HG02884 (cell line): ENCODE measurements at regions not wholly inside any gene's neighbourhood (a gene's known extent, or its start where the extent isn't known, plus 50 kb on each side); places are given as distances from the start of the nearest gene placed in this dataset.
"Not testable (repeated sequence)": the region's sequence is repeated elsewhere in the genome, so short reads cannot be mapped to it uniquely, and the experiment has no call there.

Experiments used
- ATAC-seq: cut with Tn5 transposase; IDR thresholded peaks from one replicate; pipeline ENCODE4 v1.9.1; 2021; ENCODE audit warnings: mild to moderate bottlenecking, moderate library complexity; ENCODE audit not compliant: unreplicated experiment

DNA sequence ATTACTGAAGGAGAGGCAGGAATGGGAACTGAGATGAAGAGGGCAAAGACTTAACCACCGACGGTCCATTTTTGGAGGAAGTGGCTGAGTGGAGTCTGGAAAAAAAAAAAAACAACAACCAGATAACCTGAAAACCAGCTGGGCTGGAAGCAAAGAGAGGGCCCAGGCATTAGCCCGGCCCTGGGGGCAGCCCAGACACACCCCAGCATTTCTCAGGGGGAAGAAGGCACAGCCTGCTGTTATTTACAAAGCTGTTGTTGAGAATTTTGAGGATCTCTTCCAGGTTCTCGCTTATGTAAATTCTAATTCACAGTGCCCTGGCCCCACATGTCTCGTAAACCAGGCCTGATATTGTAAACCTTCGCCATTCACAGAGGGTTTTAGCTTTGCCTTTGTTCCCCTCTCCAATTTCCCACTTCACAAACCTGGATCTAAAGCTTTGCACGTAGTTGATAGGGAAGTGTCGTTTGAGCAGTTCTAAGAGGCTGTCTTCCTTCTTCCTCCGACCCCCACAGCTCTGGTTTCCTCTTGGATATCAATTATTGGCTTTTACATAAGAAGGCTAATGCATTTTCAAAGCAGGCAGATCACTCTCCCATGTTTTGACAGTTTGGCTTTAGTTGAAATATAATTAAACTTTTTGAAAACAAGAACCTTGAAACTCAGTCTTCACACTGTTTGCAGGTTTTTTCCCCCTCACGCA, 161.8 kb upstream of the IRF2BP2 start:
- no peak for ATAC-seq

DNA sequence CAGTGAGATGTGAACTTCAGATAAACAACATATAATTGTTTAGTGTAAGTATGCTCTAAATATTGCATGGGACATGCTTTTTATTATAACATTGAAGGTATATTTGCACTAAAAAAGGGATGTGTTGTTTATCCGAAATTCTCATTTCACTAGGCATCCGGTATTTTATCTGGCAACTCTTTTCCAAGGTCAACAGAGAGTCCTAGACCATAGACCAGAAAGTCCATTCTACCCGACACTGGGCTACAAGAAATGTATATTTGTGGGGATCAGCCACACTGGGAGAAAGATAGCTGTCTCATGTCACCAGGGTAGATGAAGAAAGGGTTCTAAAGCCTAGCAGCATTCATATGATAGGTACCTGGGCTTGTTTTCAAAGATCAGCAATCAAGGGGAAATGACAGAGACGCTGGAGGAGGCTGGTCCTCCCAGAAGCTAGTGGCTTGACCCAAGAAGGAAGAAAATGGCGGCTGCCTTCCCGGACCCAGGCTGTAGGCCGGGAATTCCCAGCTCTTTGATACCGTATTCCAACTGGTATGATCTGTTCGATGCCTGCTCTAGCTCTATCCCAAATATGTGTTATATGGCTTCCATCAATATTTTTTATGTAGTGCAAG, 161.1 kb upstream of the IRF2BP2 start:
- no peak for ATAC-seq

DNA sequence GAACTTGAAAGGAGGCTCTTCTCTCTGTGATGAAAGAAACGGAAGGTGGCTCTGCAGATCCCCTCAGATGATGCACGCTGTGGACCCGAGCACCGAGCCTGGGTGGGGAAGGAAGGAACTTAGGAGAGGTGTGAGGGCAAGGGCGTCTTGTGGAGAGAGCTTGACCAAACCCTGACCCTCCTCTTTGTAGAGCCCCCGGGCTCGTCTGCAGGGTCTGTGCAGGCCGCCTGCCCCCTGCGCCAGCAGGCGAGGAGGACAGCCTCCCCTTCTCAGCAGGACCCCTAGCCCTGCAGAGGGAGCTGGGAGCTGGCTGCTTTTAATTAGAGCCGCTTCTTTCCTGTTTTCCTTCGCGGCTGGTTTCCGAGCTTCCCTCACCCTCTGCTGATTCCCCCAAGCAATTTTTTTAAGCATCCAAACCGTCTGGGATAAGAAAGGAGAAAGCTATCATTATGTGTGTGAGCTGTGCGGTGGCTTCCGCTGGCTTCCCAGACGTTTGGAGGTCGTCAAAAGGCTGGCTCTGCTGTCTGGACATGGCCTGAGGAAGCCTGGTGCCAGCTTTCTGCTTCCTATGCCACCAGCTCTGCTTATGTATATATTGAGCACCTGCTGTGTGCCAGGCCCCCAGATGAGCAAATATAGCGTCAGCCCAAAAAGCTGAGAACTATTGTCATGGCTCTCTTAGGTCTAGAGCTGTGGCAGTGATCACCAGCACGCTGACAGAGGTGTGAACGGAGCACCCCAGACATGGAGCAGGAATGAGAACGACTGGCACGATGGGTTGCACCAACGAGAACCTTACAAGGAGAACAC, 160.2 kb upstream of the IRF2BP2 start:
- ATAC-seq = no peak

DNA sequence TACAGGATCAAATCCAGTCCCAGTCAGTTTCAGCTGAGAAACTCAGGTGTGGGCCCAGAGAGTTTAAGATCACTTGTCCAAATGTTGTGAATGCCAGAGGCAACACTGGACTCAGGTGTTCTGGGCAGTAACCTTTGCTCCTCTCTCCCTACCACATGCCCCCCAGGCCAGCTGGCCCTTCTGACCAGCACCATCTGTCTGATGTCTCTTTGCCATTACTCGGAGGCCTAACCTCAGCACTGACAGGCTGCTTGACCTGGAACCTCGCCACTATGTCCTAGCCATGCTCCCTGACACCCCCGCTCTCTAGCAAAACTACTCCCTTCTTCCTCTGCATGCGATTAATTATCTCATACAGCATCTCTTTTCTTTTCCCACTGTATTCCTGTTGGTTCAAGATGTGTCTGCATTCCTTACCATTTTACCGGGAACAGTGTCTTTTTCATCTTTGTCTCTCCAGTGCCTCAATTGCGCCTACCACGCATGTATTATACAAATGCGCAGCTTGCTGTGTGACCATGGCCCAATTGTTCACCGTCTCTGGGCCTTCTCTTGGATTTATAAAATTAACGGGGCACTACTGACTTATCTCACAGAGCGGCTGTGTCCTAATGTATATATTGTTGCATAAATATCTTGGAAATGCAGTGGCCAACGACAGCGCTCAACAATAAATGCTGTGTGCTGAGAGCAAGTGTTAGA, 159.5 kb upstream of the IRF2BP2 start:
- ATAC-seq = no peak

DNA sequence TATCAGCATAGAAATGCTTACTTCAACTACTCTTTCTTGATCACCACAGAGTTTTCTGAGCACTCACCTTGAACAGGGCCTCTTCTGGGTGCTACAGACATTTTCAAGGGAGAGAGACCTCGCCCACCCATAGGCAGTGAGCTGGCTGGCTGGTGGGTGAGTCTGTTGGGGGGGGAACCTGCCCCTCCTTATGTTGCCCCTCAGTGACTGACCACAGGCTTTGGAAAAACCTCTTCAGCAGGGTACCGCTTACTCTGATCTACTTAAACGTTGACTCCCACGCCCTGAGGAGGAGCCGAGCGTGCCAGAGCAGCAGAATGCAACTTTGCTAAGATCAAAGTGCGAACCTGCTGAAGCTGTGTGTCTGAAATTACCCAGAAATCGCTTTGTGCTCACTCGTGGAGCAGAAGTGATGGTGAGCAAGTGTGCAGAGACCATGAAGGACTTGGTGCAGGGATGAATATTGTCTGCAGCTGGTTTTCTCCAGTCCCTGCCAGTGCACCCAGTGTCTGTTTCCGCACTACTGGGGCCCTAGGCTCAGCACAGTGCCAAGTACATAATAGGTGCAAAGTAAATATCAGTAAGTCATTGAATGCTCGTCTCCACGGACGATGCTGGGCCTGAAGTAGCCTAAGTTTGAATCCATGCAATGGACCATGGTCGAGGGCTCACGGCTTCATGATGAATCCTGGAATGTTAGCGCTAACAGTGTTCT, 158.7 kb upstream of the IRF2BP2 start:
- no peak for ATAC-seq

DNA sequence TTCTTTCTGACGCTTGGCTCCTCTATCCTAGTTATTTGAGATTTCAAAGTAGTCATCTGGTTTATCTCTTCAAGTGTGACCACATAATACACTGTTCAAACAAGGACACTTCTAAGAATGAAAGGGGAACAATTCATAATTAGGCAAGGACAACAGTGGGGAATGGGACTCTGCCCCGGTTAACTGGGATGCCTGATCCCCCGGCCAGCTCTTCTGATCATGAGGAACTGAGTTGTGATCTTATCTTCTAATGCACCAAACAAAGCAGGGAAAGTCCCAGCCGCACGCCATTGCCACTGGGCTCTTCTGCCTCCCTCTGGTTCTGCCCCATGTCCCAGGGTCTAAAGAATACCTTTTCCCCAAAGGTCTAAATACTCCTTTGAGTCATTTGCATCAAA, 158.2 kb upstream of the IRF2BP2 start:
- no peak for ATAC-seq

DNA sequence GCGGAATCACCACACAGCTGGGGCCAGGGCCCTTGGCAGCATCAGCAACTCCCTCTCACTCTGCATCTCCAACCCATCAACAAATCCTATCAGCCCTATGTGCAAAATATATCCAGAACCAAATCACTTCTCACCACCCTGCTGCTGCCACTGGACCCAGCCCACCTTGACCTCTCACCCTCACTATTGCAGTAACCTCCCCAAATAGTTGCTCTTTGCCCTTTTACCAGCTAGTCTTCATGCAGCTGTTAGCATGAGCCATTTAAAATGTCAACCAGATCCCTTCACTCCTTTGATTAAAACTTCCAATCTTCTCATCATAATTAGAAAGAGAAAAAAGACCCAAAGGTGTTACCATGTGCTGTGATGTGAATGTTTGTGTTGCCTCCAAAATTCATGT, 155.7 kb upstream of the IRF2BP2 start:
- no peak for ATAC-seq

DNA sequence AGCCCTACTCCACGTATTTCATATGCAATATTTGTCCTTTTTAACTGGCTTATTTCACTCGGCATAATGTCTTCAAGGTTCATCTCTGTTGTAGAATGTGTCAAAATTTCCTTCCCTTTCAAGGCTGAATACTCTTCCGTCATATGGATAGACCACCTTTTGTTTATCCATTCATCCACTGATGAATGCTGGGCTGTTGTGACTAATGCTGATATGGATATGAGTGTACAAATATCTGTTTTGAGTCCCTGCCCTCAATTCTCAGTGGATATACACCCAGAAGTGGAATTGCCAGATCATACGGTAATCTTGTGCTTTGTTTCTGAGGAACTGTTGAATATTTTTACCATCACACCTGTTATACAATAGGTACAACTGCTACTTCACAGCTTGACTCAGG, 155.2 kb upstream of the IRF2BP2 start:
- no peak for ATAC-seq

DNA sequence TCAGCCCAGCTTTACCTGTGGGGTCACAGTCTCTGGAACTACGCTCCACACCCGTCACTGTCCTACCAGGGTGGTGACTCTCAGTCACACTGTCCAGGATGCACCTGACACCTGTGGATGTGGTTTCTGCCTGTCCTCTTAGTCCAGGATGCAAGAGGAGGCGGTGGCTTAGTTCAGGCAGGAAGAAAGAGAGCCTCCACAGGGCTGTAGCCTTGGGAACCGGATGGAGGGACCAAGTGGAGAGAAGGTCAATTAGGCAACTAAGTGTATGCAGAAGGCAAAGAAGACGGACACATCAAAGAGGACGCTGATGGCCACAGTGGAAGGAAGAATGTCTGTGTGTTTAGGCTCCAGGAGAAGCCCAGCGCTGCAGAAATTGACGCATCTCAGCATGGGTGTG, 153.9 kb upstream of the IRF2BP2 start:
- ATAC-seq = no peak

DNA sequence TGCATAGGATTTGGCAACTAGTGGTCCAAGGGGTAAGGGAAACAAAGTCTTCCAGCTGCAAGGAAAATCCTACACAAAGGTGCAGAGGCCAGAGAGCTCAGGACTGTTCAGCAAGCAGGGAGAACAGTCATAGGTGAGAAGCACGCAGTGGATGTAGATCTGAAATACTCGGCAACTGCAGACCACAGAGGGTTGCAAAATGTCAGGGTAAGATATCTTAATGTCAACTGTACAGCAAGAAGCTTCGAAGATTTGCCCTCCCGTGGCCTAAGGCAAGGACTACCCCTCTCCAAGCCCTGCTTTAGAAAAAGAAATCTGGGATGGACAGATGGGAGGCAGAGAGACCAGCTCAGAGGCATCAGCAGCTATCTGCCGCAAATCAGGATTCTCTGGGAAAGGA, 153.4 kb upstream of the IRF2BP2 start:
- no peak for ATAC-seq

DNA sequence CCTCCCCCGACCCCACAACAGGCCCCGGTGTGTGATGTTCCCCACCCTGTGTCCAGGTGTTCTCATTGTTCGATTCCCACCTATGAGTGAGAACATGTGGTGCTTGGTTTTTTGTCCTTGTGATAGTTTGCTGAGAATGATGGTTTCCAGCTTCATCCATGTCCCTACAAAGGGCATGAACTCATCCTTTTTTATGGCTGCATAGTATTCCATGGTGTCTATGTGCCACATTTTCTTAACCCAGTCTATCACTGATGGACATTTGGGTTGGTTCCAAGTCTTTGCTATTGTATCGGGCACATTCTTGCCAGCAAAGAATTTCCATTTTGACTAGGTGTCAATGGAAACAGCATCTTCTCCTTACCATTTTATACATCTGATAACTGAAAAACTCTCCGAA, 152.1 kb upstream of the IRF2BP2 start:
- ATAC-seq = not testable (repeated sequence)

DNA sequence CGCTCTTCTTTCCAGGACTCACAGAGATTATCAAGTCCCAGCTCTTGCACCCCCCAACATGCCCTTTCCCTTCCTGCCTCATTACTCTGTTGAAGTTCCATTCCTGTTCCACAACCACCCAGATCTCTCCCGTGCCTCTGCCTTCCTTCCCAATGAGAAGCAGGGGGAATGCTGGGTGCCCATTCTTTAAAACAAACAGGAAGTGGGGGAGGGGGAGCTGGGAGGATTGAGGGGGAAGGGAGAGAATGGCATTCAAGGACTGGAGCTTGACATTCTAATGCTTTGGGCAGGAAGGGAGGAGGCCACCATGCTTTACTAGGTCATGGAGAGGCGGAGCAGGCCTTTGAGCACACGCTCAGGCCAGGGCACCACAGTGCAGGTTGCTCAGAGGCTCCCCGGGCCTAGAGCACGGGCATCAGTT, 150.3 kb upstream of the IRF2BP2 start:
- no peak for ATAC-seq

DNA sequence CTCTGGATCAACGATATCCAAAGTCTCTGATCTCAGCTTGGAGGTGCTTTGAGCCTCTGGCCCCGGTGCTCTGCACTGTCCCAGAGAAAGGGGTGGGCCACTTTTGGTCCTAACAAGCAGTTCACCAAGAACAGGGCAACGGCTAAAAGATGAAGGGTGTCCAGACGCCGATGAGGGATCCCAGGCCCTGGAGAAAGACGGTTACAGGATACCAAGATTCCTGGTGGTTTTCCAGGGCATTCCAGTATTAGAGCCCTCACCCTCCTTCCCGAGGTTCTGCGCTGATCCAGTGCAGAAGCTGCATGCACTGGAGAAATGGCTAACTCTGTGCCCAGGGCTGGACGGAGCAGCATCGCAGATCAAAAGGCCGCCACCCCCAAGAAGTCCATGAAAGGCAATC, 149.9 kb upstream of the IRF2BP2 start:
- no peak for ATAC-seq

DNA sequence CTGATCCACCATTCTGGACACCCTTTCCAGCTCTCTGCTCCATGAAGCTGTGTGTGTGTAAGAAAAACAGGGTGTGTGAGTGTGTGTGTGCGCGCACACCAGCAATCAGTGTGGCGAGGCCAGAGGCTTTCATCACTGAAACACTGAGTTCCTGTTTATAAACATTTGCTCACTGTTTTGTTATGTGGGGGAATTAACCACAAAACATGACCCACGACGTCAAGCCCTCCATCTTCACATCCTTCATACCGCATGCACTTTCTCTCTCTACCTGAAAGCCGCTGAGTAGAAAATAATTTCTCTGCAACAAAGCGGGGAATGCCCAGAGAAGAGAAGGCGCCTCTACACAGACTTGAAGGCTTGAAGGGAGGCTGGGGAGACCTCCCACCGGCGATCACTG, 148.9 kb upstream of the IRF2BP2 start:
- no peak for ATAC-seq

DNA sequence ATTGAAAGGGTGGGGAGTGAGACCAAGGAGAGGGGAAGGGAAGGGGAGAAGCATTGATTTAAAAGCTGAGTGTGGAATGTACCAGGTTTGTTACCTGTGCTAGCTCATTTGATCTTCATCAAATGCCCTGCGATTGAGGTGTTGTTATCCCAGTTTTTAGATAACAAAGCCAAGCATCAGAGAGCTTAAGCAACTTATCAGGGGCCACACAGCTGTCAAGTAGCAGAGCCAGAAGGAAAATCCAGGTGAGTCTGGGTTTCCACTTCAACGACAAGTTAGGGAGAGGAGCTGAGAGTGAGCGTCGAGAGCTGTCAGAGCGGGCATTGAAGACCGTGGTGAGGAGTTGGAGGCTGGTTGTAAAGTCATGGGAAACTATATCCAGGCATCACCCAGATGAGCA, 146.9 kb upstream of the IRF2BP2 start:
- ATAC-seq = no peak

DNA sequence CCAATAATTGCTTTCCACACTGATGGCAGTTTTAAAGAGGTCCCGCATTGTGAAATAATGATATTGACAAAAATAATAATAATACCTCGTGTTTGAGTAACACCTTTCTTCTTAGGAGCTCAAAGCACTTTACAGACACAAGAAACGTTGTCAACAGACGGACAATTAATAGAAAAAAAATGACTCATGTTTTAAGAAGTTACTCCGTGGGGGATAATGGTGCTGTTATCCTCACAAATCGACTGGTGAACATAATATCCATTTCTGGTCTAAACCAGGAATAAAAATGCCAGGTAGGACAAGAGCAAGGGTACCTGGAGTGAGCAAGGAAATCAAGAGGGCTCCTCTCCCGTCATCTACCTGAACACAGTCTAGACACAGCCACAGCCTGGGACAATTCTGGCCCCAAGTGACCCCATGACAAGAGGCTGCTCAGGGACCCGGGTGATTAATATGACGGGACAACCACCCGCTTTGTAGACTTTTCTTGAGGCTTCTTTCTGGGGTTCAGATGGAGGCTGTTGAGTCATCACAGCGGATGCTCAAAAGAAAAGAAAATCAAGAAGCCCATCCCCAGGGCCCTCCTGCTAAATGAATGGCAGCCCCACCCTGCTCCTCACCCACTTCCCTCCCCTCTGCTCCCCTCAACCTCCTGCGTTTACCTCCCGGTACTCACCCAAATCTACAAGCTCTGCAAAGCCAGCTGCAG, 146.2 kb upstream of the IRF2BP2 start:
- no peak for ATAC-seq

DNA sequence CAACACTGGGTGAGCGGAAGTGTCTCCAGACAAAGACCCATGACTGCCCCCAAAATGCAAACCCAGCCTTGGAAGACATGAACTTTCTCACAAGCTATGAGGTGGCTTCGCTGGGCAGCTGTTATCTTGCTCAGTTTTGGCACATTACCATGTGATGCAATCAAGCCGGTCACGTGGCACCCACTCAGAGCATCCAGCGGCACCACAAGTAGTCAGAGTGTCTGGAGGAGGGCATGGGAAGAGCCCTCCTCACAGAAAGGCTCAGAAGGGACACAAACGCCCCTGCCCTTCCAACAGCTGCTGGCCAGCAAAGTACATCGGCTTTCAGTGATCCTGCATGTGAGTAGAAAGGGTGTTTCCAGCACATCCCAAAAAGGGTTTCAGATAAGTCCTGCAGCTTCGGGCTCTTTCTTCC, 145.5 kb upstream of the IRF2BP2 start:
- no peak for ATAC-seq

DNA sequence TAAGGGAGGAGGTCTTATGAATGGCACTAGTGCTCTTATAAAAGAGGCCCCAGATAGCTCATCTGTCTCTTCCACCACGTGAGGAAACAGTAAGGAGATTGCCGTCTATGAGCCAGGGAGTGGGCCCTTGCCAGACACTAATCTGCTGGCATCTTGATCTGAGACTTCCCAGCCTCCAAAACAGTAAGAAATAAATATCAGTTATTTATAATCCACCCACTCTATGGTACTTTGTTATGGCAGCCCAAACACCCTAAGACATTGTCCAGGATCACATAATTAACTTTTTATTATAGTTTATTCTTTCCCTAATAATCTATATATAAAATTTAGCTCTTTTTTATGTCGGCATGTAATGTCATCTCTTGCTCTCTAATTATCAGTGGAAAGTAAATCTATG, 144.0 kb upstream of the IRF2BP2 start:
- no peak for ATAC-seq

DNA sequence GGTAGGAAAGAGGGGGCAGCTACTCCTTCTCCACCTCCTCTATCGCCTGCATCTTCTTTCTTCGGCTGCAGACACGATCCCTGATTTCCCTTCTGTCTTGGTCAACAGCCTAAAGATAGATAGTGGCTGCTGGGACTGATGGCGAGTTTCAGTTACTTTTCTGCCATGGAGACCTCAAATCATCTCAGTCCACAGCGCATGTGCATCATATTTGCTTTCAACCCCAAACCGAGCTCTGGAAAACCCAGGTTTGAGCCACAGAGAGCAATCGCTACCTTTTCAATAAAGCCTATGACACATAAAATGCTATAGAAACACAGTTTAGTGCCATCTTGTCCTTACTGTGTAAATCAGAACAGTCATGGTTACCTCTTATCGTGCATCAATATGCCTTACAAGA, 142.9 kb upstream of the IRF2BP2 start:
- no peak for ATAC-seq

DNA sequence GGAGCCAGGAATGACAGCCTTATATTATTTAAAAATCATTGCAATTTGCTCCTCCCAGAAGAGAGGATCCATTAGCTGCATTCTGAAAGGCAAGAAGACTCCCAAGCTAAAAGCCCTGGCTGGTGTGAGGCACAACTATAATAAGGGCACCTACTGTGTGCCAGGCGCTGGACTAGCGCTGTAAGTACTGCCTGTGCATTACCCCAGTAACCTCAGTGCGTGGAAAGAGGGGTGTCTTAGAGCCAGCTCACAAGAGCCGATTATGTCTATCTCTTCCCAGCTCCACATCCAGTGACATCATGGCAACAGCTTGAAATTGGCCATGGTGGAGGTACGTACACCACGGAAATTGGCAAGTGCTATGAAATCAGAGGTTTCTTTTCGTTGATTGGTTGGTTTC, 141.7 kb upstream of the IRF2BP2 start:
- ATAC-seq = no peak
